Neuronal stem cell (in vitro differentiated cells): ENCODE measurements at regions not wholly inside any gene's neighbourhood (a gene's known extent, or its start where the extent isn't known, plus 50 kb on each side); places are given as distances from the start of the nearest gene placed in this dataset.

Experiments used
- DNase-seq: peaks from one replicate; pipeline ENCODE4 v3.0.0-alpha.2; 2013; ENCODE audit warnings: low spot score
- H2AFZ ChIP-seq: one replicate; pipeline ENCODE4 v1.6.1; 2013; ENCODE audit warnings: mild to moderate bottlenecking, low read length, inconsistent platforms
- H2AK5ac ChIP-seq: 2 replicates; pipeline ENCODE4 v1.6.1; 2013; ENCODE audit warnings: low read depth, mild to moderate bottlenecking, inconsistent platforms, low read length, moderate library complexity, mixed read lengths
- H2BK120ac ChIP-seq: 2 replicates; pipeline ENCODE4 v1.6.1; 2013; ENCODE audit warnings: low read depth, mild to moderate bottlenecking, inconsistent platforms, low read length, moderate library complexity, mixed read lengths
- H2BK12ac ChIP-seq: one replicate; pipeline ENCODE4 v1.6.1; 2013; ENCODE audit warnings: low read length, inconsistent platforms
- H2BK15ac ChIP-seq: 2 replicates; pipeline ENCODE4 v1.6.1; 2013; ENCODE audit warnings: mild to moderate bottlenecking, low read length, inconsistent platforms, mixed read lengths
- H2BK5ac ChIP-seq: one replicate; pipeline ENCODE4 v1.6.1; 2013; ENCODE audit warnings: inconsistent platforms, mild to moderate bottlenecking, low read length, moderate library complexity
- H3K14ac ChIP-seq: one replicate; pipeline ENCODE4 v1.6.1; 2013; ENCODE audit warnings: low read length, inconsistent platforms
- H3K18ac ChIP-seq: 2 replicates; pipeline ENCODE4 v1.6.1; 2013; ENCODE audit warnings: low read length, inconsistent platforms
- H3K23ac ChIP-seq: 2 replicates; pipeline ENCODE4 v1.6.1; 2013; ENCODE audit warnings: low read depth, mild to moderate bottlenecking, mixed read lengths, low read length, inconsistent platforms; ENCODE audit not compliant: poor library complexity
- H3K27ac ChIP-seq: replicated peaks from 3 replicates; pipeline ENCODE4 v1.5.1; 2013; ENCODE audit warnings: low read length, inconsistent platforms
- H3K27me3 ChIP-seq, 3 experiments: 2 replicates each; pipeline ENCODE4 v1.6.1; 2013; ENCODE audit warnings: low read length in 3 of 3, mild to moderate bottlenecking in 2 of 3, inconsistent platforms in 1 of 3, low read depth in 1 of 3, mixed read lengths in 1 of 3, moderate library complexity in 1 of 3; ENCODE audit not compliant: control insufficient read depth in 3 of 3, insufficient read depth in 3 of 3
- H3K36me3 ChIP-seq, 2 donors: replicated peaks in 1 of 2; 2 replicates each; pipeline ENCODE4 v1.6.1; 2013; ENCODE audit warnings: low read length in 2 of 2; ENCODE audit not compliant: control insufficient read depth in 2 of 2, insufficient read depth in 2 of 2
- H3K4ac ChIP-seq: 2 replicates; pipeline ENCODE4 v1.6.1; 2013; ENCODE audit warnings: inconsistent platforms, mild to moderate bottlenecking, low read length, moderate library complexity
- H3K4me1 ChIP-seq, 2 donors: 1 replicate in 1 of 2; 2 replicates in 1 of 2; pipeline ENCODE4 v1.6.1; 2013; ENCODE audit warnings: low read length in 2 of 2, low read depth in 1 of 2; ENCODE audit not compliant: control insufficient read depth in 2 of 2, insufficient read depth in 1 of 2
- H3K4me2 ChIP-seq: one replicate; pipeline ENCODE4 v1.6.1; 2013; ENCODE audit warnings: mild to moderate bottlenecking, low read length, inconsistent platforms; ENCODE audit not compliant: insufficient read depth, poor library complexity, severe bottlenecking
- H3K4me3 ChIP-seq, 2 donors: 2 replicates each; pipeline ENCODE4 v1.5.1; 2013; ENCODE audit warnings: low read length in 2 of 2, mild to moderate bottlenecking in 2 of 2, inconsistent platforms in 1 of 2, moderate library complexity in 1 of 2
- H3K79me1 ChIP-seq: one replicate; pipeline ENCODE4 v1.6.1; 2013; ENCODE audit warnings: low read depth, mild to moderate bottlenecking, inconsistent platforms, low read length, moderate library complexity
- H3K9ac ChIP-seq: one replicate; pipeline ENCODE4 v1.6.1; 2013; ENCODE audit warnings: mild to moderate bottlenecking, low read depth, low read length, inconsistent platforms; ENCODE audit not compliant: poor library complexity
- H3K9me3 ChIP-seq, 2 donors: replicated peaks in 1 of 2; 2 replicates each; pipeline versions ENCODE3 to v1.6.1; 2013; ENCODE audit warnings: low read length in 2 of 2, mild to moderate bottlenecking in 2 of 2, inconsistent platforms in 1 of 2, low read depth in 1 of 2, mixed read lengths in 1 of 2, moderate library complexity in 1 of 2; ENCODE audit not compliant: control insufficient read depth in 2 of 2, insufficient read depth in 1 of 2
- H4K8ac ChIP-seq: one replicate; pipeline ENCODE4 v1.6.1; 2013; ENCODE audit warnings: low read depth, mild to moderate bottlenecking, inconsistent platforms, low read length, moderate library complexity
- H4K91ac ChIP-seq: one replicate; pipeline ENCODE4 v1.6.1; 2013; ENCODE audit warnings: low read length, low read depth, mild to moderate bottlenecking, inconsistent platforms; ENCODE audit not compliant: poor library complexity
- WGBS, 2 donors: extraction: QIAGEN DNeasy Blood & Tissue Kit; methylation state at CpG; one replicate each; pipeline ENCODE4 v1.1.7; 2013; ENCODE audit warnings: missing lambda C conversion rate in 2 of 2, mixed read lengths in 1 of 2; ENCODE audit not compliant: insufficient read length in 2 of 2, insufficient replicate concordance in 1 of 2; ENCODE audit errors: extremely low coverage in 2 of 2; 5-methylcytosine and 5-hydroxymethylcytosine counted together

- Histone ChIP-seq H3K9ac (no peak overlapping the region), H2BK12ac (no peak overlapping the region), H4K8ac (no peak overlapping the region), H3K23ac (no peak overlapping the region), H4K91ac (no peak overlapping the region), H3K4me2 (no peak overlapping the region), H3K4me3 (no peak overlapping the region), H3K36me3 (peaks cover 0 to 17% of the 10 kb centered on the region in 2 donors), H2BK120ac (no peak overlapping the region), H2AFZ (no peak overlapping the region), H3K79me1 (peaks cover 3% of the 10 kb centered on the region), H3K9me3 (no peaks in the 10 kb centered on the region), H3K27ac (no peak overlapping the region), H3K27me3 (no peaks in the 10 kb centered on the region), H3K4me1 (peaks cover 0 to 2% of the 10 kb centered on the region in 2 donors), H2BK5ac (no peak overlapping the region), H2AK5ac (no peak overlapping the region), H3K14ac (no peak overlapping the region), H3K4ac (no peak overlapping the region), H2BK15ac (no peak overlapping the region), H3K18ac (no peak overlapping the region)
- WGBS, 2 donors, result no CpG with 5 or more reads among the region's 3 CpGs
- DNase-seq, result no peak
These were observed 56.5 kb downstream of the TET3 start for GRCh38 chr2:74041182-74041581.

GRCh38 chr2:74041726-74042125, 57.0 kb downstream of the TET3 start:
- Histone ChIP-seq H3K79me1 (peaks cover 3% of the 10 kb centered on the region), H3K9me3 (no peaks in the 10 kb centered on the region), H3K4me2 (no peak overlapping the region), H2AFZ (no peak overlapping the region), H3K9ac (no peak overlapping the region), H3K14ac (no peak overlapping the region), H3K4me3 (no peak overlapping the region), H2AK5ac (no peak overlapping the region), H3K18ac (no peak overlapping the region), H2BK5ac (no peak overlapping the region), H3K4ac (no peak overlapping the region), H3K27ac (no peak overlapping the region), H2BK15ac (no peak overlapping the region), H3K36me3 (peaks cover 1 to 22% of the 10 kb centered on the region in 2 donors), H4K91ac (no peak overlapping the region), H3K4me1 (peaks cover 0 to 2% of the 10 kb centered on the region in 2 donors), H3K27me3 (no peaks in the 10 kb centered on the region), H2BK120ac (no peak overlapping the region), H3K23ac (no peak overlapping the region), H4K8ac (no peak overlapping the region), H2BK12ac (no peak overlapping the region)
- no CpG with 5 or more reads among the region's 1 CpG for WGBS, 2 donors
- no peak for DNase-seq

DNA sequence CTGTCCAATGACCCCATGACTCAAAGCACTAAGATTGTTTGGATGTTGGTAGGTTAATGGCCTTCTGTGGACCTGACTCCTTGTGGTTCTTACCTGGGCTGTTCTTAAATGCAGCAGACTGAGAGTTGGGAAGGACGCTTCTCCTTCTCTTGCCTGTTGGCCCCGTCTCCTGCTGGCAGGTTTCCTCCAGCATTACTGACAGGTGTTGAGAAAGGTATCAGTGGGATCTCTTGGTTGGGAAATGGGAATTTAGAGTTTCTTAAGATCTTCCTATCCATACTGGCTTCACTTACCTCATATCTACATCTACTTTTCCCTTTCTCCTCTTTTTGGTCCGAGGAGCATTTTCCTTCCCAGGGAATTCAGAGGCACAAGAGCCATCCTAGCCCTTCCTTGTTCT, 57.9 kb downstream of the TET3 start:
- no peak overlapping the region for H4K8ac ChIP-seq
- DNase-seq, result no peak
- no peak overlapping the region for H3K23ac ChIP-seq
- H2BK12ac ChIP-seq, result no peak overlapping the region
- no peak overlapping the region for H2BK5ac ChIP-seq
- H3K79me1 ChIP-seq, result peaks cover 3% of the 10 kb centered on the region
- no peak overlapping the region for H2BK15ac ChIP-seq
- no peak overlapping the region for H3K4me2 ChIP-seq
- no peak overlapping the region for H3K4ac ChIP-seq
- H3K27me3 ChIP-seq, result no peaks in the 10 kb centered on the region
- no CpG with 5 or more reads among the region's 3 CpGs for WGBS, 2 donors
- no peaks in the 10 kb centered on the region for H3K9me3 ChIP-seq
- no peak overlapping the region for H3K18ac ChIP-seq
- no peak overlapping the region for H2AK5ac ChIP-seq
- no peak overlapping the region for H3K14ac ChIP-seq
- no peak overlapping the region for H3K27ac ChIP-seq
- no peak overlapping the region for H2AFZ ChIP-seq
- no peak overlapping the region for H3K4me3 ChIP-seq
- no peak overlapping the region for H2BK120ac ChIP-seq
- peaks cover 0 to 2% of the 10 kb centered on the region in 2 donors for H3K4me1 ChIP-seq
- no peak overlapping the region for H4K91ac ChIP-seq
- H3K9ac ChIP-seq, result no peak overlapping the region
- peaks cover 3 to 31% of the 10 kb centered on the region in 2 donors for H3K36me3 ChIP-seq

- no peak overlapping the region for H3K4me3 ChIP-seq
- no peak overlapping the region for H3K27ac ChIP-seq
These were observed 58.9 kb downstream of the TET3 start for GRCh38 chr2:74043345-74044329.

More at GRCh38 chr2:74043345-74044329, 58.9 kb downstream of the TET3 start:
- Histone ChIP-seq H2AK5ac (no peak overlapping the region), H2BK5ac (no peak overlapping the region), H3K23ac (no peak overlapping the region), H3K79me1 (peaks cover 3% of the 10 kb centered on the region), H2BK15ac (no peak overlapping the region), H4K91ac (no peak overlapping the region), H2BK120ac (no peak overlapping the region), H3K4ac (no peak overlapping the region), H3K18ac (no peak overlapping the region), H3K36me3 (peaks cover 3 to 41% of the 10 kb centered on the region in 2 donors), H3K9ac (no peak overlapping the region), H3K9me3 (no peaks in the 10 kb centered on the region), H3K4me1 (peaks cover 0 to 2% of the 10 kb centered on the region in 2 donors), H2BK12ac (no peak overlapping the region), H3K4me2 (no peak overlapping the region), H2AFZ (no peak overlapping the region), H3K14ac (no peak overlapping the region), H3K27me3 (no peaks in the 10 kb centered on the region), H4K8ac (no peak overlapping the region)
- WGBS, 2 donors, result no CpG with 5 or more reads among the region's 6 CpGs
- no peak for DNase-seq
